Chondrocyte (in vitro differentiated cells): ENCODE measurements at regions not wholly inside any gene's neighbourhood (a gene's known extent, or its start where the extent isn't known, plus 50 kb on each side); places are given as distances from the start of the nearest gene placed in this dataset.

Source experiments
- DNase-seq: peaks from one replicate; pipeline ENCODE4 v3.0.0; 2021; ENCODE audit warnings: mixed read lengths, low spot score
- H3K27ac Mint-ChIP-seq: one replicate; pipeline ENCODE4 v1.8.0; 2021; ENCODE audit warnings: mild to moderate bottlenecking, moderate library complexity, mixed read lengths; ENCODE audit not compliant: unreplicated experiment
- H3K27me3 Mint-ChIP-seq: 2 replicates; pipeline ENCODE4 v1.8.0; 2021; ENCODE audit warnings: low read depth, mixed read lengths
- H3K36me3 Mint-ChIP-seq: 2 replicates; pipeline ENCODE4 v1.8.0; 2021; ENCODE audit warnings: low read depth, mixed read lengths
- H3K4me1 Mint-ChIP-seq: 2 replicates; pipeline ENCODE4 v1.8.0; 2021; ENCODE audit warnings: low read depth, mild to moderate bottlenecking, mixed read lengths
- H3K4me3 Mint-ChIP-seq: one replicate; pipeline ENCODE4 v1.8.0; 2021; ENCODE audit warnings: mild to moderate bottlenecking, moderate library complexity, mixed read lengths; ENCODE audit not compliant: unreplicated experiment
- H3K9me3 Mint-ChIP-seq: 2 replicates; pipeline ENCODE4 v1.8.0; 2021; ENCODE audit warnings: low read depth, mixed read lengths
- CTCF ChIP-seq: fragments of 200-600 bp; sonication (generic); IDR thresholded peaks from 2 replicates; pipeline ENCODE4 v1.5.0; 2021; ENCODE audit warnings: antibody characterized with exemption, mild to moderate bottlenecking, moderate library complexity

- Mint-ChIP-seq H3K36me3 (peaks cover 3% of the 10 kb centered on the region), H3K27ac (no peak overlapping the region), H3K4me1 (no peaks in the 10 kb centered on the region), H3K27me3 (no peaks in the 10 kb centered on the region), H3K9me3 (peaks cover 5% of the 10 kb centered on the region), H3K4me3 (no peak overlapping the region)
- no peak for DNase-seq
- TF ChIP-seq CTCF: no peak
Measured at GRCh38 chr3:40817017-40817416, 292.3 kb downstream of the ZNF621 start.

- DNase-seq: no peak
- no peak for TF ChIP-seq CTCF
- H3K36me3 Mint-ChIP-seq: no peaks in the 10 kb centered on the region
- H3K9me3 Mint-ChIP-seq: no peaks in the 10 kb centered on the region
- H3K27ac Mint-ChIP-seq: no peak overlapping the region
- no peak overlapping the region for H3K4me3 Mint-ChIP-seq
- no peaks in the 10 kb centered on the region for H3K27me3 Mint-ChIP-seq
- H3K4me1 Mint-ChIP-seq: no peaks in the 10 kb centered on the region
Measured at GRCh38 chr3:40821315-40821714, 296.6 kb downstream of the ZNF621 start.

- H3K27me3 Mint-ChIP-seq: no peaks in the 10 kb centered on the region
- H3K4me1 Mint-ChIP-seq: peaks cover 14% of the 10 kb centered on the region
- TF ChIP-seq CTCF: no peak
- no peak overlapping the region for H3K27ac Mint-ChIP-seq
- H3K4me3 Mint-ChIP-seq: no peak overlapping the region
- H3K9me3 Mint-ChIP-seq: no peaks in the 10 kb centered on the region
- no peaks in the 10 kb centered on the region for H3K36me3 Mint-ChIP-seq
- DNase-seq: no peak
Measured at GRCh38 chr3:40827226-40827625, 302.5 kb downstream of the ZNF621 start.

GRCh38 chr3:40827942-40828688 lies 303.4 kb downstream of the ZNF621 start:
- H3K36me3 Mint-ChIP-seq: no peaks in the 10 kb centered on the region
- no peaks in the 10 kb centered on the region for H3K9me3 Mint-ChIP-seq
- peaks cover 14% of the 10 kb centered on the region for H3K4me1 Mint-ChIP-seq
- no peak for DNase-seq
- H3K27me3 Mint-ChIP-seq: no peaks in the 10 kb centered on the region
- peak overlapping the region; percentile 65 for H3K27ac Mint-ChIP-seq
- TF ChIP-seq CTCF: no peak
- no peak overlapping the region for H3K4me3 Mint-ChIP-seq

- no peak overlapping the region for H3K27ac Mint-ChIP-seq
- H3K36me3 Mint-ChIP-seq: no peaks in the 10 kb centered on the region
- DNase-seq: no peak
Measured at GRCh38 chr3:40828741-40829415, 304.1 kb downstream of the ZNF621 start.

More at GRCh38 chr3:40828741-40829415, 304.1 kb downstream of the ZNF621 start:
- no peaks in the 10 kb centered on the region for H3K27me3 Mint-ChIP-seq
- no peak overlapping the region for H3K4me3 Mint-ChIP-seq
- peaks cover 14% of the 10 kb centered on the region for H3K4me1 Mint-ChIP-seq
- TF ChIP-seq CTCF: no peak
- no peaks in the 10 kb centered on the region for H3K9me3 Mint-ChIP-seq
